ENCODE measurements at regions not wholly inside any gene's neighbourhood (a gene's known extent, or its start where the extent isn't known, plus 50 kb on each side); places are given as distances from the start of the nearest gene placed in this dataset.
"Not testable (repeated sequence)": the region's sequence is repeated elsewhere in the genome, so short reads cannot be mapped to it uniquely, and the experiment has no call there.

- TF ChIP-seq POLR2A (IDR thresholded peaks at IDR 0.05) = no peak
- no peak for TF ChIP-seq POLR2AphosphoS5 (IDR thresholded peaks at IDR 0.05)
- TF ChIP-seq CTCF (IDR thresholded peaks at IDR 0.05) = no peak
- no peak for DNase-seq (ENCODE audit: low spot score)
- WGBS = 26% methylated on average over 1 of the region's 1 CpG
- H3K27me3 ChIP-seq (replicated peaks; ENCODE audit: insufficient read depth) = no peaks in the 10 kb centered on the region
- no peak overlapping the region for H3K4me3 ChIP-seq
- H3K4me1 ChIP-seq (replicated peaks) = no peaks in the 10 kb centered on the region
- H3K36me3 ChIP-seq = no peaks in the 10 kb centered on the region
- intact Hi-C loops (cut with DNase I) = no loop called here
- H3K27ac ChIP-seq = no peak overlapping the region
- no peaks in the 10 kb centered on the region for H3K9me3 ChIP-seq
Observed at GRCh38 chr4:176618138-176618537, 174.6 kb downstream of the VEGFC start.

GRCh38 chr4:176619430-176619829, 173.3 kb downstream of the VEGFC start:
- no peak for DNase-seq (ENCODE audit: low spot score)

GRCh38 chr4:176622251-176622948, 170.3 kb downstream of the VEGFC start:
- no peak overlapping the region for H3K4me3 ChIP-seq
- DNase-seq (ENCODE audit: low spot score) = no peak
- TF ChIP-seq POLR2AphosphoS5 (IDR thresholded peaks at IDR 0.05) (no peak), POLR2A (IDR thresholded peaks at IDR 0.05) (no peak), CTCF (IDR thresholded peaks at IDR 0.05) (no peak)
- intact Hi-C loops (cut with DNase I) = no loop called here
- H3K27me3 ChIP-seq (replicated peaks; ENCODE audit: insufficient read depth) = no peaks in the 10 kb centered on the region
- no peaks in the 10 kb centered on the region for H3K9me3 ChIP-seq
- 31% methylated on average over 2 of the region's 2 CpGs for WGBS
- H3K36me3 ChIP-seq = no peaks in the 10 kb centered on the region
- H3K4me1 ChIP-seq (replicated peaks) = no peaks in the 10 kb centered on the region
- H3K27ac ChIP-seq = no peak overlapping the region

More at GRCh38 chr4:176619430-176619829, 173.3 kb downstream of the VEGFC start:
- no peak overlapping the region for H3K27ac ChIP-seq
- intact Hi-C loops (cut with DNase I) = no loop called here
- 89% methylated on average over 2 of the region's 2 CpGs for WGBS
- no peaks in the 10 kb centered on the region for H3K36me3 ChIP-seq
- no peaks in the 10 kb centered on the region for H3K4me1 ChIP-seq (replicated peaks)
- TF ChIP-seq POLR2A (IDR thresholded peaks at IDR 0.05) (no peak), CTCF (IDR thresholded peaks at IDR 0.05) (no peak), POLR2AphosphoS5 (IDR thresholded peaks at IDR 0.05) (no peak)
- H3K4me3 ChIP-seq = no peak overlapping the region
- no peaks in the 10 kb centered on the region for H3K9me3 ChIP-seq
- H3K27me3 ChIP-seq (replicated peaks; ENCODE audit: insufficient read depth) = no peaks in the 10 kb centered on the region

- DNase-seq (ENCODE audit: low spot score); H3K4me3 ChIP-seq; intact Hi-C loops (cut with DNase I); H3K9me3 ChIP-seq; H3K27me3 ChIP-seq (replicated peaks; ENCODE audit: insufficient read depth); H3K27ac ChIP-seq; H3K4me1 ChIP-seq (replicated peaks); H3K36me3 ChIP-seq: not testable (repeated sequence)
- 93% methylated on average over 9 of the region's 37 CpGs for WGBS
Observed at GRCh38 chr4:176624983-176625610, 167.6 kb downstream of the VEGFC start.

GRCh38 chr4:176627916-176628315, 164.8 kb downstream of the VEGFC start:
- H3K4me1 ChIP-seq (replicated peaks) = no peaks in the 10 kb centered on the region
- H3K4me3 ChIP-seq = no peak overlapping the region
- H3K36me3 ChIP-seq = no peaks in the 10 kb centered on the region
- no peaks in the 10 kb centered on the region for H3K9me3 ChIP-seq
- no peak overlapping the region for H3K27ac ChIP-seq
- no peaks in the 10 kb centered on the region for H3K27me3 ChIP-seq (replicated peaks; ENCODE audit: insufficient read depth)
- WGBS = 92% methylated on average over 4 of the region's 4 CpGs
- DNase-seq (ENCODE audit: low spot score) = no peak
- intact Hi-C loops (cut with DNase I) = no loop called here
- TF ChIP-seq POLR2AphosphoS5 (IDR thresholded peaks at IDR 0.05) (no peak), POLR2A (IDR thresholded peaks at IDR 0.05) (no peak), CTCF (IDR thresholded peaks at IDR 0.05) (no peak)

Data from prostate gland (tissue), 2 donors.